ENCODE measurements at regions not wholly inside any gene's neighbourhood (a gene's known extent, or its start where the extent isn't known, plus 50 kb on each side); places are given as distances from the start of the nearest gene placed in this dataset.

GRCh38 chr15:46126581-46126980, 491.8 kb downstream of the SQOR start:
- 0 out of 2 replicates have a peak overlapping the region, but pooled peaks have one; percentile 37 for H2BK120ac ChIP-seq (ENCODE audit: low read depth, low read length)
- no peak overlapping the region for H3K56ac ChIP-seq (ENCODE audit: extremely low read depth, insufficient read depth, low read length)
- CTCF ChIA-PET = interaction anchor here (0.6 kb wide), 1 partner anchor 159 kb away, joined by 3 read pairs; no protein-coding TSS in a partner anchor
- dilution Hi-C loops (cut with HindIII; ENCODE audit: low sequenced_read_pairs, unreplicated experiment) (no loop called here), intact Hi-C loops (cut with micrococcal nuclease) (no loop called here), in situ Hi-C loops (cut with MboI; ENCODE audit: low sequenced_read_pairs) (no loop called here)
- no peak overlapping the region for H3K4me3 ChIP-seq (ENCODE audit: insufficient read depth, low read depth, low read length)
- no peak overlapping the region for H3K4ac ChIP-seq (ENCODE audit: low read depth, low read length)
- H4K8ac ChIP-seq (ENCODE audit: low read depth in 2 of 2, low read length in 2 of 2) = no peak overlapping the region; a peak in 1 of 4 replicates
- no peak overlapping the region for H2AK5ac ChIP-seq (ENCODE audit: low read depth, low read length)
- no peak overlapping the region for H3K23ac ChIP-seq (ENCODE audit: low read depth, low read length)
- no peak overlapping the region for H2AK9ac ChIP-seq (replicated peaks; ENCODE audit: low read depth, low read length, poor library complexity)
- TF ChIP-seq POLR2A (IDR thresholded peaks at IDR 0.05; ENCODE audit: low read depth, low read length) (no peak), ELK1 (IDR thresholded peaks at IDR 0.05; ENCODE audit: borderline replicate concordance, low read depth, low read length) (no peak), CTCF (conservative IDR thresholded peaks at IDR 0.05; ENCODE audit: low read depth, low read length) (no peak), FOS (IDR thresholded peaks at IDR 0.05; ENCODE audit: low read depth, low read length) (no peak), MAZ (IDR thresholded peaks at IDR 0.05; ENCODE audit: borderline replicate concordance, low read depth, low read length) (no peak), BHLHE40 (IDR thresholded peaks at IDR 0.05; ENCODE audit: low read depth, low read length) (no peak), CEBPB (IDR thresholded peaks at IDR 0.05; ENCODE audit: low read depth, low read length) (no peak), MAFK (IDR thresholded peaks at IDR 0.05; ENCODE audit: low read depth, low read length) (no peak), MXI1 (IDR thresholded peaks at IDR 0.05; ENCODE audit: borderline replicate concordance, low read depth, low read length) (no peak), SMC3 (IDR thresholded peaks at IDR 0.05; ENCODE audit: low read depth, low read length) (no peak), RCOR1 (IDR thresholded peaks at IDR 0.05; ENCODE audit: insufficient replicate concordance, low read length) (no peak), CHD1 (IDR thresholded peaks at IDR 0.05; ENCODE audit: low read depth, low read length) (no peak), RAD21 (IDR thresholded peaks at IDR 0.05; ENCODE audit: low read length) (no peak), RFX5 (IDR thresholded peaks at IDR 0.05; ENCODE audit: low read depth, low read length) (no peak), NFE2L2 (IDR thresholded peaks at IDR 0.05; ENCODE audit: low read depth, low read length) (no peak), USF2 (IDR thresholded peaks at IDR 0.05; ENCODE audit: low read depth, low read length) (no peak)
- no peaks in the 10 kb centered on the region for H3K27me3 ChIP-seq (ENCODE audit: control insufficient read depth, insufficient read depth, low read length)
- no peak overlapping the region for H3K18ac ChIP-seq (ENCODE audit: low read depth, low read length)
- peak overlapping the region; percentile 92 for H2BK5ac ChIP-seq (ENCODE audit: low read depth, low read length, poor library complexity, severe bottlenecking)
- DNase-seq = peak; percentile 75
- BruUV-seq (replicated peaks) = no TSS peak
- peak overlapping the region; percentile 46; the same call in 1 of the 2 replicates for H3K4me2 ChIP-seq (ENCODE audit: low read depth, low read length)
- H3K14ac ChIP-seq (replicated peaks; ENCODE audit: low read depth, low read length) = no peak overlapping the region
- POLR2A ChIA-PET (ENCODE audit: unreplicated experiment) = no interaction called here
- no peak overlapping the region for H3K27ac ChIP-seq (ENCODE audit: insufficient read depth, low read length)
- H3K9me1 ChIP-seq (ENCODE audit: insufficient read depth, low read length) = no peaks in the 10 kb centered on the region
- no peak overlapping the region for H2AFZ ChIP-seq (replicated peaks; ENCODE audit: low read length, poor library complexity)
- H3K36me3 ChIP-seq (ENCODE audit: control insufficient read depth, insufficient read depth, low read length) = no peaks in the 10 kb centered on the region
- no peaks in the 10 kb centered on the region for H3K9me3 ChIP-seq (ENCODE audit: control insufficient read depth, insufficient read depth, low read length)
- H2BK20ac ChIP-seq (ENCODE audit: low read depth, low read length) = no peak overlapping the region
- no peak overlapping the region for H4K91ac ChIP-seq (ENCODE audit: insufficient read depth, low read depth, low read length)
- ATAC-seq (ENCODE audit: low read depth) = peak; percentile 28; the same call in 1 of the 2 replicates
- no peaks in the 10 kb centered on the region for H4K20me1 ChIP-seq (ENCODE audit: insufficient read depth, low read length)
- H3K9ac ChIP-seq (ENCODE audit: low read depth, low read length) = no peak overlapping the region
- H3K4me1 ChIP-seq (ENCODE audit: control insufficient read depth, insufficient read depth, low read length) = no peaks in the 10 kb centered on the region
- WGBS, 2 experiments (ENCODE audit: extremely low coverage in 2 of 2, insufficient read length in 1 of 2) = no CpG with 5 or more reads among the region's 3 CpGs
- no peak overlapping the region for H4K5ac ChIP-seq (ENCODE audit: low read depth, low read length)
- H3K79me1 ChIP-seq (ENCODE audit: low read depth in 1 of 2, low read length in 2 of 2) = no peaks in the 10 kb centered on the region
- no peak overlapping the region for H2BK15ac ChIP-seq (ENCODE audit: low read depth, low read length)

All from IMR-90 (cell line).